A204.1 (cell line): ENCODE measurements at regions not wholly inside any gene's neighbourhood (a gene's known extent, or its start where the extent isn't known, plus 50 kb on each side); places are given as distances from the start of the nearest gene placed in this dataset.
A peak's percentile ranks its signal among the peaks of the same experiment; 100 is the strongest.
"Not testable (repeated sequence)": the region's sequence is repeated elsewhere in the genome, so short reads cannot be mapped to it uniquely, and the experiment has no call there.

Experiments
- FAIRE-seq: peaks from 2 replicates; lab custom pipeline; 2012; peaks lifted over from hg19 to GRCh38; lab: Jason Lieb, UNC

- not testable (repeated sequence) for FAIRE-seq
These were observed 96.3 kb upstream of the PLGLB2 start for GRCh38 chr2:87651589-87651988.

GRCh38 chr2:87653373-87653772, 94.5 kb upstream of the PLGLB2 start:
- not testable (repeated sequence) for FAIRE-seq

- not testable (repeated sequence) for FAIRE-seq
These were observed 93.6 kb upstream of the PLGLB2 start for GRCh38 chr2:87654136-87654814.

GRCh38 chr2:87657915-87658314, 90.0 kb upstream of the PLGLB2 start:
- FAIRE-seq, result not testable (repeated sequence)

GRCh38 chr2:87658357-87658756, 89.5 kb upstream of the PLGLB2 start:
- FAIRE-seq, result not testable (repeated sequence)

- FAIRE-seq, result not testable (repeated sequence)
These were observed 88.9 kb upstream of the PLGLB2 start for GRCh38 chr2:87658976-87659375.

GRCh38 chr2:87660164-87660563, 87.7 kb upstream of the PLGLB2 start:
- not testable (repeated sequence) for FAIRE-seq

- FAIRE-seq, result not testable (repeated sequence)
These were observed 85.3 kb upstream of the PLGLB2 start for GRCh38 chr2:87662316-87663290.

GRCh38 chr2:87663347-87663746, 84.5 kb upstream of the PLGLB2 start:
- FAIRE-seq, result not testable (repeated sequence)

- peak; percentile 52 for FAIRE-seq
These were observed 80.9 kb upstream of the PLGLB2 start for GRCh38 chr2:87667027-87667426.

- FAIRE-seq, result not testable (repeated sequence)
These were observed 79.5 kb upstream of the PLGLB2 start for GRCh38 chr2:87668361-87668760.

GRCh38 chr2:87669633-87670231, 78.2 kb upstream of the PLGLB2 start:
- FAIRE-seq, result not testable (repeated sequence)

- not testable (repeated sequence) for FAIRE-seq
These were observed 75.5 kb upstream of the PLGLB2 start for GRCh38 chr2:87672404-87672803.

- not testable (repeated sequence) for FAIRE-seq
These were observed 73.2 kb upstream of the PLGLB2 start for GRCh38 chr2:87674729-87675128.

GRCh38 chr2:87675487-87675886, 72.4 kb upstream of the PLGLB2 start:
- FAIRE-seq, result not testable (repeated sequence)

GRCh38 chr2:87677421-87677923, 70.4 kb upstream of the PLGLB2 start:
- FAIRE-seq, result not testable (repeated sequence)

- not testable (repeated sequence) for FAIRE-seq
These were observed 69.1 kb upstream of the PLGLB2 start for GRCh38 chr2:87678742-87679173.

GRCh38 chr2:87679950-87680349, 67.9 kb upstream of the PLGLB2 start:
- not testable (repeated sequence) for FAIRE-seq

GRCh38 chr2:87680691-87681090, 67.2 kb upstream of the PLGLB2 start:
- not testable (repeated sequence) for FAIRE-seq

GRCh38 chr2:87683451-87683850, 64.4 kb upstream of the PLGLB2 start:
- not testable (repeated sequence) for FAIRE-seq

GRCh38 chr2:87683961-87684360, 63.9 kb upstream of the PLGLB2 start:
- not testable (repeated sequence) for FAIRE-seq

GRCh38 chr2:87685558-87685957, 62.3 kb upstream of the PLGLB2 start:
- FAIRE-seq, result not testable (repeated sequence)
